Activated T-helper 2 cell treated with anti-CD3 and anti-CD28 coated beads, Interferon-gamma antibody, Interleukin-2, Interleukin-4, amounts not matched to agents 10 μg/mL and 5 μg/mL and 100 μg/mL, durations not matched to agents 14 hours and 24 hours and 36 hours (primary cell): ENCODE measurements at regions not wholly inside any gene's neighbourhood (a gene's known extent, or its start where the extent isn't known, plus 50 kb on each side); places are given as distances from the start of the nearest gene placed in this dataset.

Experiments used
- DNase-seq: peaks from one replicate; pipeline ENCODE4 v3.0.0; 2021; ENCODE audit warnings: low spot score
- H3K27ac Mint-ChIP-seq: one replicate; pipeline ENCODE4 v1.8.0; 2021; ENCODE audit warnings: mixed read lengths
- H3K27me3 Mint-ChIP-seq: one replicate; pipeline ENCODE4 v1.8.0; 2021; ENCODE audit warnings: low read depth, mixed read lengths
- H3K36me3 Mint-ChIP-seq: one replicate; pipeline ENCODE4 v1.8.0; 2021; ENCODE audit warnings: low read depth, mixed read lengths
- H3K4me1 Mint-ChIP-seq: one replicate; pipeline ENCODE4 v1.8.0; 2021; ENCODE audit warnings: low read depth, mixed read lengths
- H3K4me3 Mint-ChIP-seq: one replicate; pipeline ENCODE4 v1.8.0; 2021; ENCODE audit warnings: low read depth, mild to moderate bottlenecking, moderate library complexity, mixed read lengths
- H3K9me3 Mint-ChIP-seq: one replicate; pipeline ENCODE4 v1.8.0; 2021; ENCODE audit warnings: mixed read lengths
- intact Hi-C: fragments of 100-400 bp; cut with micrococcal nuclease; formaldehyde crosslinking; loops from one replicate; pipeline ENCODE4 v1.15.1; 2023

GRCh38 chr3:59601486-59601885, 551.7 kb upstream of the CFAP20DC start:
- no peak overlapping the region for H3K27ac Mint-ChIP-seq
- no peaks in the 10 kb centered on the region for H3K9me3 Mint-ChIP-seq
- no peak for DNase-seq
- H3K4me1 Mint-ChIP-seq = no peaks in the 10 kb centered on the region
- peaks cover 8% of the 10 kb centered on the region for H3K27me3 Mint-ChIP-seq
- intact Hi-C loops = no loop called here
- H3K36me3 Mint-ChIP-seq = no peaks in the 10 kb centered on the region
- H3K4me3 Mint-ChIP-seq = no peak overlapping the region

- intact Hi-C loops = no loop called here
- no peaks in the 10 kb centered on the region for H3K36me3 Mint-ChIP-seq
- DNase-seq = no peak
- H3K27me3 Mint-ChIP-seq = peaks cover 8% of the 10 kb centered on the region
- H3K9me3 Mint-ChIP-seq = no peaks in the 10 kb centered on the region
- no peak overlapping the region for H3K27ac Mint-ChIP-seq
- no peaks in the 10 kb centered on the region for H3K4me1 Mint-ChIP-seq
- no peak overlapping the region for H3K4me3 Mint-ChIP-seq
Measured at GRCh38 chr3:59600631-59601030, 550.8 kb upstream of the CFAP20DC start.

GRCh38 chr3:59596741-59597140, 546.9 kb upstream of the CFAP20DC start:
- peaks cover 9% of the 10 kb centered on the region for H3K27me3 Mint-ChIP-seq
- intact Hi-C loops = no loop called here
- no peaks in the 10 kb centered on the region for H3K9me3 Mint-ChIP-seq
- H3K4me3 Mint-ChIP-seq = no peak overlapping the region
- H3K4me1 Mint-ChIP-seq = no peaks in the 10 kb centered on the region
- H3K36me3 Mint-ChIP-seq = no peaks in the 10 kb centered on the region
- DNase-seq = no peak
- H3K27ac Mint-ChIP-seq = no peak overlapping the region

GRCh38 chr3:59595830-59596229, 546.0 kb upstream of the CFAP20DC start:
- Mint-ChIP-seq H3K4me3 (no peak overlapping the region), H3K27me3 (peaks cover 8% of the 10 kb centered on the region), H3K27ac (no peak overlapping the region), H3K4me1 (no peaks in the 10 kb centered on the region), H3K9me3 (no peaks in the 10 kb centered on the region), H3K36me3 (no peaks in the 10 kb centered on the region)
- intact Hi-C loops = no loop called here
- no peak for DNase-seq

- DNase-seq = no peak
- H3K4me3 Mint-ChIP-seq = no peak overlapping the region
- intact Hi-C loops = no loop called here
- H3K9me3 Mint-ChIP-seq = no peaks in the 10 kb centered on the region
- H3K27me3 Mint-ChIP-seq = peaks cover 10% of the 10 kb centered on the region
- no peak overlapping the region for H3K27ac Mint-ChIP-seq
- H3K36me3 Mint-ChIP-seq = no peaks in the 10 kb centered on the region
- no peaks in the 10 kb centered on the region for H3K4me1 Mint-ChIP-seq
Measured at GRCh38 chr3:59593380-59593779, 543.6 kb upstream of the CFAP20DC start.

GRCh38 chr3:59580996-59581395, 531.2 kb upstream of the CFAP20DC start:
- intact Hi-C loops = no loop called here
- peaks cover 19% of the 10 kb centered on the region for H3K9me3 Mint-ChIP-seq
- DNase-seq = no peak
- no peak overlapping the region for H3K4me3 Mint-ChIP-seq
- H3K27ac Mint-ChIP-seq = no peak overlapping the region
- H3K27me3 Mint-ChIP-seq = no peaks in the 10 kb centered on the region
- H3K4me1 Mint-ChIP-seq = peaks cover 15% of the 10 kb centered on the region
- H3K36me3 Mint-ChIP-seq = peaks cover 10% of the 10 kb centered on the region

- intact Hi-C loops = no loop called here
- peaks cover 10% of the 10 kb centered on the region for H3K36me3 Mint-ChIP-seq
- peaks cover 14% of the 10 kb centered on the region for H3K9me3 Mint-ChIP-seq
- no peak overlapping the region for H3K4me3 Mint-ChIP-seq
- DNase-seq = no peak
- H3K27me3 Mint-ChIP-seq = no peaks in the 10 kb centered on the region
- H3K4me1 Mint-ChIP-seq = peaks cover 15% of the 10 kb centered on the region
- H3K27ac Mint-ChIP-seq = no peak overlapping the region
Measured at GRCh38 chr3:59580499-59580898, 530.7 kb upstream of the CFAP20DC start.

GRCh38 chr3:59578129-59578528, 528.3 kb upstream of the CFAP20DC start:
- intact Hi-C loops = loop anchor here (5.0 kb wide), 2 partner anchors 366 to 1804 kb away; no protein-coding TSS in a partner anchor
- Mint-ChIP-seq H3K36me3 (peaks cover 8% of the 10 kb centered on the region), H3K4me3 (no peak overlapping the region), H3K27me3 (no peaks in the 10 kb centered on the region), H3K27ac (no peak overlapping the region), H3K4me1 (peaks cover 17% of the 10 kb centered on the region), H3K9me3 (peaks cover 11% of the 10 kb centered on the region)
- no peak for DNase-seq

- Mint-ChIP-seq H3K4me1 (peaks cover 10% of the 10 kb centered on the region), H3K36me3 (no peaks in the 10 kb centered on the region), H3K27ac (no peak overlapping the region), H3K9me3 (no peaks in the 10 kb centered on the region), H3K4me3 (no peak overlapping the region), H3K27me3 (no peaks in the 10 kb centered on the region)
- intact Hi-C loops = loop anchor here (5.0 kb wide), 2 partner anchors 364 to 1806 kb away; no protein-coding TSS in a partner anchor
- no peak for DNase-seq
Measured at GRCh38 chr3:59576606-59577005, 526.8 kb upstream of the CFAP20DC start.

GRCh38 chr3:59575113-59576001, 525.5 kb upstream of the CFAP20DC start:
- Mint-ChIP-seq H3K36me3 (no peaks in the 10 kb centered on the region), H3K27me3 (peaks cover 2% of the 10 kb centered on the region), H3K4me1 (peaks cover 4% of the 10 kb centered on the region), H3K9me3 (no peaks in the 10 kb centered on the region), H3K4me3 (no peak overlapping the region), H3K27ac (no peak overlapping the region)
- intact Hi-C loops = loop anchor here (1.0 to 5.0 kb wide), 5 partner anchors 234 to 1807 kb away; no protein-coding TSS in a partner anchor
- peak; percentile 73 for DNase-seq

GRCh38 chr3:59573911-59574310, 524.1 kb upstream of the CFAP20DC start:
- Mint-ChIP-seq H3K27ac (no peak overlapping the region), H3K36me3 (no peaks in the 10 kb centered on the region), H3K9me3 (no peaks in the 10 kb centered on the region), H3K27me3 (peaks cover 2% of the 10 kb centered on the region), H3K4me1 (peaks cover 3% of the 10 kb centered on the region), H3K4me3 (no peak overlapping the region)
- intact Hi-C loops = loop anchor here (2.0 kb wide), 1 partner anchor 261 kb away; no protein-coding TSS in a partner anchor
- DNase-seq = no peak

- H3K4me1 Mint-ChIP-seq = peaks cover 2% of the 10 kb centered on the region
- no peak overlapping the region for H3K27ac Mint-ChIP-seq
Measured at GRCh38 chr3:59572106-59572505, 522.3 kb upstream of the CFAP20DC start.

GRCh38 chr3:59570806-59571205, 521.0 kb upstream of the CFAP20DC start:
- peaks cover 2% of the 10 kb centered on the region for H3K27me3 Mint-ChIP-seq
- intact Hi-C loops = no loop called here
- no peak for DNase-seq

More at GRCh38 chr3:59572106-59572505, 522.3 kb upstream of the CFAP20DC start:
- peaks cover 2% of the 10 kb centered on the region for H3K27me3 Mint-ChIP-seq
- intact Hi-C loops = no loop called here
- H3K4me3 Mint-ChIP-seq = no peak overlapping the region
- no peaks in the 10 kb centered on the region for H3K36me3 Mint-ChIP-seq
- DNase-seq = no peak
- H3K9me3 Mint-ChIP-seq = no peaks in the 10 kb centered on the region

More at GRCh38 chr3:59570806-59571205, 521.0 kb upstream of the CFAP20DC start:
- Mint-ChIP-seq H3K9me3 (no peaks in the 10 kb centered on the region), H3K4me1 (peaks cover 12% of the 10 kb centered on the region), H3K27ac (no peak overlapping the region), H3K36me3 (no peaks in the 10 kb centered on the region), H3K4me3 (no peak overlapping the region)
